A673 (cell line): ENCODE measurements at regions not wholly inside any gene's neighbourhood (a gene's known extent, or its start where the extent isn't known, plus 50 kb on each side); places are given as distances from the start of the nearest gene placed in this dataset.

ENCODE experiments used
- BruUV-seq: library from RNA; stranded (reverse); fragments of 400-500 nt; replicated peaks from 2 replicates; lab custom pipeline; 2021; lab: Mats Ljungman, UMichigan
- CTCF ChIA-PET: fragments of 300-600 bp; sonication (Branson Sonifier 250); formaldehyde crosslinking; loops from one replicate; lab custom pipeline; 2022; ENCODE audit warnings: antibody characterized with exemption; lab: Charles Lee
- POLR2A ChIA-PET: fragments of 300-600 bp; sonication (Branson Sonifier 250); formaldehyde crosslinking; loops from one replicate; lab custom pipeline; 2022; ENCODE audit warnings: antibody characterized with exemption; ENCODE audit not compliant: low non-redundant PET; lab: Charles Lee
- DNase-seq: peaks from one replicate; pipeline ENCODE4 v3.0.0-alpha.2; 2015; ENCODE audit warnings: low spot score
- H3K27ac ChIP-seq: fragments of 200-600 bp; sonication (generic); 2 replicates; pipeline ENCODE4 v1.5.1; 2016; ENCODE audit warnings: mixed run types, low read depth, mild to moderate bottlenecking, mixed read lengths, antibody characterized with exemption, low read length; ENCODE audit not compliant: poor library complexity, severe bottlenecking
- H3K27me3 ChIP-seq: fragments of 200-600 bp; sonication (generic); replicated peaks from 2 replicates; pipeline ENCODE4 v1.6.1; 2017; ENCODE audit warnings: mixed run types, low read depth, mild to moderate bottlenecking, mixed read lengths, antibody characterized with exemption, low read length; ENCODE audit not compliant: insufficient read depth, poor library complexity
- H3K36me3 ChIP-seq: fragments of 200-600 bp; sonication (generic); 2 replicates; pipeline ENCODE4 v1.6.1; 2016; ENCODE audit warnings: mixed run types, mild to moderate bottlenecking, mixed read lengths, antibody characterized with exemption, low read length; ENCODE audit not compliant: insufficient read depth, poor library complexity, severe bottlenecking
- H3K4me1 ChIP-seq: fragments of 200-600 bp; sonication (generic); 2 replicates; pipeline ENCODE4 v1.6.1; 2017; ENCODE audit warnings: mixed run types, mild to moderate bottlenecking, mixed read lengths, antibody characterized with exemption, low read length; ENCODE audit not compliant: insufficient read depth, poor library complexity, severe bottlenecking
- H3K4me3 ChIP-seq: fragments of 200-600 bp; sonication (generic); 2 replicates; pipeline ENCODE4 v1.5.1; 2016; ENCODE audit warnings: low read depth, mixed run types, mild to moderate bottlenecking, mixed read lengths, low read length; ENCODE audit not compliant: poor library complexity, severe bottlenecking
- H3K9me3 ChIP-seq: fragments of 200-600 bp; sonication (generic); 2 replicates; pipeline ENCODE4 v1.6.1; 2016; ENCODE audit warnings: mixed run types, low read depth, mild to moderate bottlenecking, mixed read lengths, antibody characterized with exemption, low read length; ENCODE audit not compliant: poor library complexity, severe bottlenecking
- EZH2 ChIP-seq: fragments of 200-600 bp; sonication (generic); IDR thresholded peaks from 2 replicates; pipeline ENCODE4 v1.6.1; 2017; ENCODE audit warnings: borderline replicate concordance, low read depth, mild to moderate bottlenecking, mixed read lengths, antibody characterized with exemption, low read length; ENCODE audit not compliant: poor library complexity, severe bottlenecking
- intact Hi-C: fragments of 100-400 bp; cut with micrococcal nuclease; formaldehyde crosslinking; loops from one replicate; pipeline ENCODE4 v1.10.0; 2022; ENCODE audit not compliant: unreplicated experiment
- TF ChIP-seq, protein P1 (sequence below): fragments of 300-800, 200-600 bp; sonication (generic); conservative IDR thresholded peaks from 2 replicates; pipeline ENCODE4 v1.5.1; 2017; ENCODE audit warnings: low read depth, mild to moderate bottlenecking, antibody characterized with exemption, low read length, moderate library complexity, mixed read lengths

DNA sequence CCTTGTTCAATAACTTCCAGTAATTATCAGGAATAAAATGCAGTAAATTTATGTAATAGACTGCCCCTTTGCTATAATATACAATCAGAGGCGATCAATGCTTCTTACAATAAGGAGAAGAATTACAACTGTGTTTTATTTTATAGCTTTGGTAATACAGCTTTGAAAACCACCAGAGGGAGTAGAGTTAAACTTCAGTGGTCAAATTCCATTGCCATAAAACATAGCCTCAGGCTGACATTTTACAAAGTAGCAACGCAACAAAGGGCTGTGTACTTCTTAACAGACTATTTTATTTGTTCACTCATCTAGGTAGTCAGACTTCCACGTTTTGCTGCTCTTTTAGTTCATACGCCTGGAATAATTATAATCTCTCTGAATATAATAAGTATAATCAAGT, 58.5 kb downstream of the TEX13C start:
- POLR2A ChIA-PET, result no interaction called here
- CTCF ChIA-PET, result no interaction called here
- Histone ChIP-seq H3K9me3 (no peaks in the 10 kb centered on the region), H3K4me3 (no peak overlapping the region), H3K27ac (no peak overlapping the region), H3K4me1 (no peaks in the 10 kb centered on the region), H3K36me3 (no peaks in the 10 kb centered on the region), H3K27me3 (no peaks in the 10 kb centered on the region)
- intact Hi-C loops, result no loop called here
- BruUV-seq, result no TSS peak
- TF ChIP-seq, protein P1, sequence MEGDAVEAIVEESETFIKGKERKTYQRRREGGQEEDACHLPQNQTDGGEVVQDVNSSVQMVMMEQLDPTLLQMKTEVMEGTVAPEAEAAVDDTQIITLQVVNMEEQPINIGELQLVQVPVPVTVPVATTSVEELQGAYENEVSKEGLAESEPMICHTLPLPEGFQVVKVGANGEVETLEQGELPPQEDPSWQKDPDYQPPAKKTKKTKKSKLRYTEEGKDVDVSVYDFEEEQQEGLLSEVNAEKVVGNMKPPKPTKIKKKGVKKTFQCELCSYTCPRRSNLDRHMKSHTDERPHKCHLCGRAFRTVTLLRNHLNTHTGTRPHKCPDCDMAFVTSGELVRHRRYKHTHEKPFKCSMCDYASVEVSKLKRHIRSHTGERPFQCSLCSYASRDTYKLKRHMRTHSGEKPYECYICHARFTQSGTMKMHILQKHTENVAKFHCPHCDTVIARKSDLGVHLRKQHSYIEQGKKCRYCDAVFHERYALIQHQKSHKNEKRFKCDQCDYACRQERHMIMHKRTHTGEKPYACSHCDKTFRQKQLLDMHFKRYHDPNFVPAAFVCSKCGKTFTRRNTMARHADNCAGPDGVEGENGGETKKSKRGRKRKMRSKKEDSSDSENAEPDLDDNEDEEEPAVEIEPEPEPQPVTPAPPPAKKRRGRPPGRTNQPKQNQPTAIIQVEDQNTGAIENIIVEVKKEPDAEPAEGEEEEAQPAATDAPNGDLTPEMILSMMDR, result 0 out of 2 replicates have a peak, but pooled peaks have one; percentile 11
- no peak for TF ChIP-seq EZH2
- DNase-seq, result peak; percentile 9

DNA sequence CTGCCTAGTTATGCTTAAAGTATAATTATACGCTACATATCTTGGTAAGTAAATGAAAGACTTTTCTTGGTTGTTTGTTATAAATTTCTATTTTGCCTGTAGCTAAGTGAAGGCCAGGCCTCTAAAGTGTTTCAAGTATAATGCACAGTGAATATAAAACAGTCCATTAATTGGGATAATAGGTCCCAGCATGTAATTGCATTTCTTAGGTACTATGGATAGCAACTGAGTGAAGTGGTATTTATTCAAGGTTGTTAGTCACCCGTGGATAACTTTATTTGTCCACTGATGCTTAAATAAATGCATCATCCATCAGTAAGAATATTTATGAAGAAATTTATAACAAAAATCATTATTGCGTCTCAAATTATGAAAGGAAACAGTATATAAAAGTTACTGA, 59.1 kb downstream of the TEX13C start:
- TF ChIP-seq, protein P1, result no peak
- TF ChIP-seq EZH2, result no peak
- no TSS peak for BruUV-seq
- DNase-seq, result no peak
- H3K9me3 ChIP-seq, result no peaks in the 10 kb centered on the region
- ChIA-PET CTCF (no interaction called here), POLR2A (no interaction called here)
- H3K27ac ChIP-seq, result no peak overlapping the region
- H3K4me3 ChIP-seq, result no peak overlapping the region
- intact Hi-C loops, result no loop called here
- H3K27me3 ChIP-seq, result no peaks in the 10 kb centered on the region
- H3K36me3 ChIP-seq, result no peaks in the 10 kb centered on the region
- H3K4me1 ChIP-seq, result no peaks in the 10 kb centered on the region

DNA sequence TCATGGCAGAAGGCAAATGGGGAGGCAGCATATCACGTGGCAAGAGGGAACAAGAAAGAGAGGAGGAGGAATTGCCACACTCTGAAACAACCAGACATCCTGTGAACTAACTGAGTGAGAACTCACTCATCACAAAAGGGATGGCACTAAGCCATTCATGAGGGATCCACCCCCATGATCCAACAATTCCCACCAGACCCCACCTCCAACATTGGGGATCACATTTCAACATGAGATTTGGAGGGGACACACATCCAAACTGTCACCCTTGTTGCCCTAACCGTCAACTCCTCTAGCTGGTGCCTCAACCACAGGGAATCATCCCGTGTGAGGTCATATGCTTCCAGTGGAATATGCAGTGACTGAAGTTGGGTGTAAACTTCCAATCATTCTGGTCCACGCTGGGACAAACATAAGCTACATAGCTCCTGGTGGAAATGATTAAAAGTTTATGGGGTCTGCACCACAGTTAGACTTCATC, 62.5 kb downstream of the TEX13C start:
- H3K36me3 ChIP-seq, result no peaks in the 10 kb centered on the region
- H3K4me1 ChIP-seq, result no peaks in the 10 kb centered on the region
- POLR2A ChIA-PET, result no interaction called here
- intact Hi-C loops, result no loop called here
- no peak for DNase-seq
- no peaks in the 10 kb centered on the region for H3K27me3 ChIP-seq
- no peaks in the 10 kb centered on the region for H3K9me3 ChIP-seq
- no peak overlapping the region for H3K27ac ChIP-seq
- CTCF ChIA-PET, result no interaction called here
- H3K4me3 ChIP-seq, result no peak overlapping the region
- BruUV-seq, result no TSS peak
- TF ChIP-seq, protein P1, result no peak
- TF ChIP-seq EZH2, result no peak
